GM23248 (cell line): ENCODE measurements at regions not wholly inside any gene's neighbourhood (a gene's known extent, or its start where the extent isn't known, plus 50 kb on each side); places are given as distances from the start of the nearest gene placed in this dataset.

ENCODE experiments used
- EZH2 ChIP-seq: fragments of 200-600 bp; sonication (generic); IDR thresholded peaks from 2 replicates; pipeline ENCODE4 v1.6.1; 2018; ENCODE audit warnings: antibody characterized with exemption, mild to moderate bottlenecking; ENCODE audit not compliant: insufficient read depth, poor library complexity, severe bottlenecking
- EZH2phosphoT487 ChIP-seq: fragments of 200-600 bp; sonication (generic); IDR thresholded peaks from 2 replicates; pipeline ENCODE4 v1.6.1; 2018; ENCODE audit warnings: antibody characterized with exemption, moderate library complexity, mild to moderate bottlenecking, low read depth; ENCODE audit not compliant: insufficient read depth

GRCh38 chr17:21602176-21602575 lies 90.1 kb upstream of the KCNJ18 start:
- TF ChIP-seq EZH2 = no peak
- TF ChIP-seq EZH2phosphoT487 = no peak
